ENCODE measurements at regions not wholly inside any gene's neighbourhood (a gene's known extent, or its start where the extent isn't known, plus 50 kb on each side); places are given as distances from the start of the nearest gene placed in this dataset.

GRCh38 chr6:92587525-92587924, 831.8 kb downstream of the EPHA7 start:
- TF ChIP-seq EZH2phosphoT487 (IDR thresholded peaks at IDR 0.05; ENCODE audit: low read depth, severe bottlenecking, unreplicated experiment) (no peak), CTCF (IDR thresholded peaks at IDR 0.05; ENCODE audit: poor library complexity) (no peak)

All from hepatocyte (in vitro differentiated cells).